ENCODE measurements at regions not wholly inside any gene's neighbourhood (a gene's known extent, or its start where the extent isn't known, plus 50 kb on each side); places are given as distances from the start of the nearest gene placed in this dataset.

GRCh38 chr5:67465537-67466207, 269.1 kb upstream of the CD180 start:
- H3K9me3 ChIP-seq (ENCODE audit: severe bottlenecking): no peaks in the 10 kb centered on the region
- DNase-seq: no peak
- no peak for TF ChIP-seq CTCF (IDR thresholded peaks at IDR 0.05; ENCODE audit: low read depth, low read length)
- H3K4me3 ChIP-seq (ENCODE audit: low read depth, low read length): no peak overlapping the region
- H3K36me3 ChIP-seq: no peaks in the 10 kb centered on the region
- H3K27ac ChIP-seq: no peak overlapping the region
- H3K27me3 ChIP-seq (ENCODE audit: insufficient read depth, low read depth, severe bottlenecking): no peaks in the 10 kb centered on the region

GRCh38 chr5:67462147-67462546, 265.5 kb upstream of the CD180 start:
- Histone ChIP-seq H3K27me3 (ENCODE audit: insufficient read depth, low read depth, severe bottlenecking) (no peaks in the 10 kb centered on the region), H3K27ac (no peak overlapping the region), H3K36me3 (no peaks in the 10 kb centered on the region), H3K4me3 (ENCODE audit: low read depth, low read length) (no peak overlapping the region), H3K9me3 (ENCODE audit: severe bottlenecking) (no peaks in the 10 kb centered on the region)
- no peak for DNase-seq
- no peak for TF ChIP-seq CTCF (IDR thresholded peaks at IDR 0.05; ENCODE audit: low read depth, low read length)

GRCh38 chr5:67459253-67459652, 262.7 kb upstream of the CD180 start:
- TF ChIP-seq CTCF (IDR thresholded peaks at IDR 0.05; ENCODE audit: low read depth, low read length): no peak
- Histone ChIP-seq H3K36me3 (no peaks in the 10 kb centered on the region), H3K4me3 (ENCODE audit: low read depth, low read length) (no peak overlapping the region), H3K9me3 (ENCODE audit: severe bottlenecking) (no peaks in the 10 kb centered on the region), H3K27ac (no peak overlapping the region), H3K27me3 (ENCODE audit: insufficient read depth, low read depth, severe bottlenecking) (no peaks in the 10 kb centered on the region)
- DNase-seq: no peak

GRCh38 chr5:67455970-67456369, 259.4 kb upstream of the CD180 start:
- no peak overlapping the region for H3K4me3 ChIP-seq (ENCODE audit: low read depth, low read length)
- no peak for TF ChIP-seq CTCF (IDR thresholded peaks at IDR 0.05; ENCODE audit: low read depth, low read length)
- DNase-seq: no peak

GRCh38 chr5:67454957-67455561, 258.5 kb upstream of the CD180 start:
- Histone ChIP-seq H3K4me3 (ENCODE audit: low read depth, low read length) (no peak overlapping the region), H3K36me3 (no peaks in the 10 kb centered on the region), H3K9me3 (ENCODE audit: severe bottlenecking) (no peaks in the 10 kb centered on the region), H3K27ac (no peak overlapping the region), H3K27me3 (ENCODE audit: insufficient read depth, low read depth, severe bottlenecking) (no peaks in the 10 kb centered on the region)
- DNase-seq: no peak
- TF ChIP-seq CTCF (IDR thresholded peaks at IDR 0.05; ENCODE audit: low read depth, low read length): no peak

More at GRCh38 chr5:67455970-67456369, 259.4 kb upstream of the CD180 start:
- no peaks in the 10 kb centered on the region for H3K9me3 ChIP-seq (ENCODE audit: severe bottlenecking)
- no peaks in the 10 kb centered on the region for H3K36me3 ChIP-seq
- H3K27ac ChIP-seq: no peak overlapping the region
- no peaks in the 10 kb centered on the region for H3K27me3 ChIP-seq (ENCODE audit: insufficient read depth, low read depth, severe bottlenecking)

Data from WERI-Rb-1 (cell line).